ENCODE measurements at regions not wholly inside any gene's neighbourhood (a gene's known extent, or its start where the extent isn't known, plus 50 kb on each side); places are given as distances from the start of the nearest gene placed in this dataset.

DNA sequence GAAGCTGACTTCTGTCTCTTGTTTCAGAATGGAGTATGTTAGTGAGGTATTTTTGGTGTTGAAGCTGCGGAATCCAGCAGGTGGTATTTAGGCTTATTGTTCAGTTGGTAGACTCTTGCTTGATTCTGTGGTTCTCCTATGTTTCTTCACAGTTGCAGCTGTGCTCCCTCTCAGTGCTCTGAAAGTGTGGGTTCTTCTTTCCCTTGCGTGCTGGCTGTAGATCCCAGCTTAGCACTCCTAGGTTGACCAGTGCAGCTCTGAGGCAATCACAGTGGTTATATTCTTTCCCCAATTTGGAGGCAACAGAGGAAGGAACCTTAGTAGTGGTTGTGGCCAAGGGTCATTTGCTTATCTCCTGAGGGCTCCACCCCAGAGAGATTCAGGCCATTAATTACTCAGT lies 269.2 kb upstream of the NRIP1 start:
- TF ChIP-seq, protein P1, sequence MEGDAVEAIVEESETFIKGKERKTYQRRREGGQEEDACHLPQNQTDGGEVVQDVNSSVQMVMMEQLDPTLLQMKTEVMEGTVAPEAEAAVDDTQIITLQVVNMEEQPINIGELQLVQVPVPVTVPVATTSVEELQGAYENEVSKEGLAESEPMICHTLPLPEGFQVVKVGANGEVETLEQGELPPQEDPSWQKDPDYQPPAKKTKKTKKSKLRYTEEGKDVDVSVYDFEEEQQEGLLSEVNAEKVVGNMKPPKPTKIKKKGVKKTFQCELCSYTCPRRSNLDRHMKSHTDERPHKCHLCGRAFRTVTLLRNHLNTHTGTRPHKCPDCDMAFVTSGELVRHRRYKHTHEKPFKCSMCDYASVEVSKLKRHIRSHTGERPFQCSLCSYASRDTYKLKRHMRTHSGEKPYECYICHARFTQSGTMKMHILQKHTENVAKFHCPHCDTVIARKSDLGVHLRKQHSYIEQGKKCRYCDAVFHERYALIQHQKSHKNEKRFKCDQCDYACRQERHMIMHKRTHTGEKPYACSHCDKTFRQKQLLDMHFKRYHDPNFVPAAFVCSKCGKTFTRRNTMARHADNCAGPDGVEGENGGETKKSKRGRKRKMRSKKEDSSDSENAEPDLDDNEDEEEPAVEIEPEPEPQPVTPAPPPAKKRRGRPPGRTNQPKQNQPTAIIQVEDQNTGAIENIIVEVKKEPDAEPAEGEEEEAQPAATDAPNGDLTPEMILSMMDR (conservative IDR thresholded peaks at IDR 0.05; ENCODE audit: low read length), result no peak
- no peak overlapping the region for H3K4me3 ChIP-seq (ENCODE audit: low read length)
- no peak for DNase-seq (ENCODE audit: low read depth)

DNA sequence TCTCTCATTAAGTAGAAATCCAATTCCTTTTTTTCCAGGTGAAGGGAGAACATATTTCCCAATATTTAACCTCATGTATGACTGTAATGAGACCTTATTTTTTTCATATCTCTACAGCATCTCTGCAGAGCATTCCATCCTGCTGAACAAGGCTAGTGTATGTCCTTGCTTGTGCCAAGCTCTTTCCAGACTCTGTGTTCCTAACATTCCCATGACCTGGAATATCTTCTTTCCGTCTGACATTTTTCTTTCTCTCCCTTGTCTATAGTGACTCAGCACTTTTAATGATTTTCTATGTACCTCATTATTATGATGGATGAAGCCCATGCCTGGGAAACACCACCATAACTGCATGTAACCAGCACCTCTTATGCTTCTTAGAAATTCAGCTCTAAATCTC lies 278.3 kb upstream of the NRIP1 start:
- TF ChIP-seq, protein P1 (conservative IDR thresholded peaks at IDR 0.05; ENCODE audit: low read length), result no peak
- no peak for DNase-seq (ENCODE audit: low read depth)
- no peak overlapping the region for H3K4me3 ChIP-seq (ENCODE audit: low read length)

DNA sequence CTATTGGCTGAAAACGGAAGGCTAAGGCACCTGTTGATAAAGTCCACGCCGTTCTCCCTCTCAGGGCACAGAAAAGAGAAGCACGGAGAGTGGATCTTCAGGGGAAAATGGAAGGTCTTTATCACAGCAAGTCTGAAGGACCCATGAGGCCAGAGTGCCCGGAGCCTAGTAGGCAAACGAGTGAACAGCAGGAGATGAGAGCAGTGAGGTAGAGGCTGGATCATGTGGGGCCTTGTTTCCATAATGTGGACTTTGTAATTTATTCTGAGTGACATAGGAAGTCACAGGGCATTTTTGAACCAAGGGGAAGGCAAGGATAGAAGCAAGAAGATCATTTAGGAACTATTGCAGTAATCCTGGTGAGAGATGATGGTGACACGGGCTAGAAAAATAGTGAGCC lies 287.2 kb upstream of the NRIP1 start:
- DNase-seq (ENCODE audit: low read depth), result no peak
- TF ChIP-seq, protein P1 (conservative IDR thresholded peaks at IDR 0.05; ENCODE audit: low read length), result no peak
- no peak overlapping the region for H3K4me3 ChIP-seq (ENCODE audit: low read length)

DNA sequence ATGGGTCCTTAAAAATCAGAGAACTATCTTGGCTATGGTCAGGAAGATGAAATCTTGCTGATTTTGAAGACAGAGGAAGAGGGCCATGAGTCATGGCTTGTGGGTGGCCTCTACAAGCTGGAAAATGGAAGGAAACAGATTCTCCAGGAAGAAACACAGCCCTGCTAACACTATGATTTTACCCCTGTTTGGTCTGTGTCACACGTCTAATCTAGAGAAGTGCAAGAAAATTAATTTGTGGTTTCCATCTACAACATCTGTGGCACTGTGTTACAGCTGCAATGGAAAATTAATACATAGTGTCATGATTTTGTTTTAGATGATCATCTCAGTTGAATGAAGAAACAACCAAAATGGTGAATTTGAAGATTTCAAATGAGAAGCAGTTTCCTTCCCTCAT lies 288.7 kb upstream of the NRIP1 start:
- no peak for DNase-seq (ENCODE audit: low read depth)
- TF ChIP-seq, protein P1 (conservative IDR thresholded peaks at IDR 0.05; ENCODE audit: low read length), result no peak
- H3K4me3 ChIP-seq (ENCODE audit: low read length), result no peak overlapping the region

DNA sequence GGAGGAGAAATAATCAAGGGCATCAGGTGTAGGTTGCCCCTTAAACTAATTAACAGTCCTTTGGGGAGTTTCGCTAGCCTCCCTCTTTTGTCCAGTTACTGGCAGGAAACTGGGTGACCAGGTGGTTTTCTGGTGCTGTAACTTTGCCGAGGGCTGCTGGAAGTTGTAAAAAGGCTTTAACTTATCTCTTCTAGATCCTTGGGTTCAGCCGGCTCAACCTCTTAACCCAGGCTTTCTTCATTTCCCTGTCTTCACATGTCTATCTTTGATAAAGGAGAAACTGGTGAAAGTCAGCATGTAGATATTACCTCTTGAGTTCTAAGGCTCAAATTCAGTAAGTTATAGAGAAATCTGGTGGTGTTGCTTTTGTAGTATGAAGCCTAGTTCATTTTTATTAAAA lies 289.7 kb upstream of the NRIP1 start:
- H3K4me3 ChIP-seq (ENCODE audit: low read length), result no peak overlapping the region
- TF ChIP-seq, protein P1 (conservative IDR thresholded peaks at IDR 0.05; ENCODE audit: low read length), result no peak
- DNase-seq (ENCODE audit: low read depth), result no peak

DNA sequence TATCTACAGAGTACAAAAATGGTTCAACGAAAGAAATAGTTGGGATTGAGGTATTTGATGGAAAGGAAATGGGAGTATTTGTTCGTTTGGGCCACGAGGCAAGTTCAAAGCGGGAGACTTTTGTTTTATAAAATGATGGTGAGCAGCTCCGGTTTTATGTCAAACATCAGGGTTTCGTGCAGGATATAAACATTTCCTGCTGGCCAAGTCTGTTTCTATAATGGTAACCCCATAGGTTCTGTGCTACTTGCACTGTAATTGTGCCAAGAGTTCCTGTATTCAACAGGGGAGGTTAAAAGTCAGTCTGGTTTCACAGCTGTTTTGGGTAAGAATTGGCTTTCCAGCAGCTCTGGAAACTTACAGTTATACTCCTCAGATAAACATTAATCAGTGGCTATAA lies 290.3 kb upstream of the NRIP1 start:
- no peak for DNase-seq (ENCODE audit: low read depth)
- TF ChIP-seq, protein P1 (conservative IDR thresholded peaks at IDR 0.05; ENCODE audit: low read length), result no peak
- no peak overlapping the region for H3K4me3 ChIP-seq (ENCODE audit: low read length)

DNA sequence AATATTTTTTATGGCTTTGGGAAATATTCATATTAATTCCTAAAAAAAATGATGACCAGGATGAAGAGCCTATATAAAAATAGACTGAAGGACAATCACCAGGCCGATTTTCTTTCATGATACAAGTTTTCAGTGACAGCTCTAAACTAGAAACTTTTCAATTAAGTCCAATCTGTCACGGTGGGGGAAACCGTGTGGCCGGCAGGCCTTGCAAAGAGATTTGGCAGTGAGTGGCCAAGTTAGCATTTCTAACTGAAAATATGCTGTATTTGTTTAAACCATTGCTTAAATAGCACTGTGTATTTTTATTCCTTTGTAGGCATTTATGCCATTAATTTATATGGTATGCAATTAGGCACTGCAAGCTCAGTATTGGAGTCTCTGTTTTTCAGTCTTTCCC lies 294.5 kb upstream of the NRIP1 start:
- H3K4me3 ChIP-seq (ENCODE audit: low read length), result no peak overlapping the region
- TF ChIP-seq, protein P1 (conservative IDR thresholded peaks at IDR 0.05; ENCODE audit: low read length), result no peak
- DNase-seq (ENCODE audit: low read depth), result no peak
